H9 (cell line): ENCODE measurements at regions not wholly inside any gene's neighbourhood (a gene's known extent, or its start where the extent isn't known, plus 50 kb on each side); places are given as distances from the start of the nearest gene placed in this dataset.

Experiments used
- DNase-seq: peaks from one replicate; pipeline ENCODE4 v3.0.0-alpha.2; 2017
- H2AFZ ChIP-seq: one replicate; pipeline ENCODE4 v1.6.1; 2013; ENCODE audit warnings: mild to moderate bottlenecking, low read length, control low read depth, moderate library complexity
- H2AK5ac ChIP-seq: 2 replicates; pipeline ENCODE4 v1.6.1; 2013; ENCODE audit warnings: low read length, control low read depth, mixed read lengths; ENCODE audit not compliant: insufficient read length
- H2BK120ac ChIP-seq: one replicate; pipeline ENCODE4 v1.6.1; 2013; ENCODE audit warnings: low read depth, mild to moderate bottlenecking, low read length, control low read depth, inconsistent platforms; ENCODE audit not compliant: poor library complexity, severe bottlenecking
- H2BK12ac ChIP-seq: 2 replicates; pipeline ENCODE4 v1.6.1; 2013; ENCODE audit warnings: low read length, control low read depth, mixed read lengths, low read depth; ENCODE audit not compliant: insufficient read length
- H2BK15ac ChIP-seq: 2 replicates; pipeline ENCODE4 v1.6.1; 2013; ENCODE audit warnings: low read depth, low read length, control low read depth
- H2BK20ac ChIP-seq: one replicate; pipeline ENCODE4 v1.6.1; 2013; ENCODE audit warnings: low read depth, mild to moderate bottlenecking, low read length, control low read depth, inconsistent platforms; ENCODE audit not compliant: poor library complexity, severe bottlenecking
- H2BK5ac ChIP-seq: 2 replicates; pipeline ENCODE4 v1.6.1; 2013; ENCODE audit warnings: low read length, control low read depth, mixed read lengths; ENCODE audit not compliant: insufficient read length
- H3K14ac ChIP-seq: 2 replicates; pipeline ENCODE4 v1.6.1; 2013; ENCODE audit warnings: low read length, control low read depth; ENCODE audit not compliant: insufficient read depth
- H3K18ac ChIP-seq: 2 replicates; pipeline ENCODE4 v1.6.1; 2013; ENCODE audit warnings: low read depth, mild to moderate bottlenecking, mixed read lengths, low read length, control low read depth; ENCODE audit not compliant: insufficient read length
- H3K23ac ChIP-seq: 2 replicates; pipeline ENCODE4 v1.6.1; 2013; ENCODE audit warnings: low read length, control low read depth, mixed read lengths, low read depth; ENCODE audit not compliant: insufficient read length
- H3K23me2 ChIP-seq: 2 replicates; pipeline ENCODE4 v1.6.1; 2013; ENCODE audit warnings: low read depth, mild to moderate bottlenecking, mixed read lengths, low read length, control low read depth; ENCODE audit not compliant: insufficient read length, poor library complexity, severe bottlenecking
- H3K27ac ChIP-seq: 2 replicates; pipeline ENCODE4 v1.5.1; 2013; ENCODE audit warnings: low read length, control low read depth, mixed read lengths, low read depth; ENCODE audit not compliant: insufficient read length
- H3K27me3 ChIP-seq: 2 replicates; pipeline ENCODE4 v1.6.1; 2013; ENCODE audit warnings: low read length, control low read depth, inconsistent platforms; ENCODE audit not compliant: insufficient read depth
- H3K4ac ChIP-seq: 2 replicates; pipeline ENCODE4 v1.6.1; 2013; ENCODE audit warnings: low read depth, mild to moderate bottlenecking, control low read depth, inconsistent platforms, low read length, moderate library complexity
- H3K4me1 ChIP-seq: 2 replicates; pipeline ENCODE4 v1.6.1; 2013; ENCODE audit warnings: low read length, control low read depth, inconsistent platforms; ENCODE audit not compliant: insufficient read depth
- H3K4me2 ChIP-seq: 2 replicates; pipeline ENCODE4 v1.6.1; 2013; ENCODE audit warnings: low read length, control low read depth, mixed read lengths; ENCODE audit not compliant: insufficient read length, insufficient read depth
- H3K56ac ChIP-seq: 2 replicates; pipeline ENCODE4 v1.6.1; 2013; ENCODE audit warnings: low read depth, mild to moderate bottlenecking, mixed read lengths, low read length, control low read depth; ENCODE audit not compliant: insufficient read length
- H3K79me1 ChIP-seq: 2 replicates; pipeline ENCODE4 v1.6.1; 2013; ENCODE audit warnings: low read depth, mild to moderate bottlenecking, moderate library complexity, low read length, control low read depth, inconsistent platforms; ENCODE audit not compliant: insufficient read depth, poor library complexity, severe bottlenecking
- H3K79me2 ChIP-seq: 2 replicates; pipeline ENCODE4 v1.6.1; 2013; ENCODE audit warnings: low read length, control low read depth, inconsistent platforms; ENCODE audit not compliant: insufficient read depth
- H3K9ac ChIP-seq: 2 replicates; pipeline ENCODE4 v1.6.1; 2013; ENCODE audit warnings: low read length, control low read depth, mixed read lengths; ENCODE audit not compliant: insufficient read length; ENCODE audit errors: extremely low read depth
- H3K9me3 ChIP-seq: one replicate; pipeline ENCODE4 v1.6.1; 2013; ENCODE audit warnings: low read depth, low read length, inconsistent platforms; ENCODE audit not compliant: control insufficient read depth
- H3T11ph ChIP-seq: one replicate; pipeline ENCODE4 v1.6.1; 2013; ENCODE audit warnings: mild to moderate bottlenecking, low read length, control low read depth, inconsistent platforms
- H4K20me1 ChIP-seq: one replicate; pipeline ENCODE4 v1.6.1; 2013; ENCODE audit not compliant: control insufficient read depth, insufficient read length, insufficient read depth
- H4K5ac ChIP-seq: 2 replicates; pipeline ENCODE4 v1.6.1; 2013; ENCODE audit warnings: low read depth, mild to moderate bottlenecking, mixed read lengths, low read length, control low read depth; ENCODE audit not compliant: insufficient read length
- H4K8ac ChIP-seq: replicated peaks from 2 replicates; pipeline ENCODE4 v1.6.1; 2013; ENCODE audit warnings: low read length, control low read depth, mixed read lengths, low read depth; ENCODE audit not compliant: insufficient read length
- H4K91ac ChIP-seq: 2 replicates; pipeline ENCODE4 v1.6.1; 2013; ENCODE audit warnings: low read depth, mild to moderate bottlenecking, moderate library complexity, mixed read lengths, low read length, control low read depth; ENCODE audit not compliant: insufficient read length
- H3K27ac Mint-ChIP-seq, 3 experiments: 2 replicates in 2 of 3; 3 replicates in 1 of 3; pipeline ENCODE4 v1.8.0; 2020 to 2021; ENCODE audit warnings: mixed read lengths in 3 of 3, mild to moderate bottlenecking in 1 of 3, moderate library complexity in 1 of 3
- H3K27me3 Mint-ChIP-seq: 2 replicates; pipeline ENCODE4 v1.8.0; 2021; ENCODE audit warnings: low read depth, mild to moderate bottlenecking, moderate library complexity, mixed read lengths
- H3K36me3 Mint-ChIP-seq, 3 experiments: 2 replicates in 2 of 3; 3 replicates in 1 of 3; pipeline ENCODE4 v1.8.0; 2020 to 2021; ENCODE audit warnings: low read depth in 3 of 3, mixed read lengths in 3 of 3; ENCODE audit not compliant: insufficient read depth in 1 of 3
- H3K4me1 Mint-ChIP-seq, 2 experiments: 2 replicates each; pipeline ENCODE4 v1.8.0; 2020; ENCODE audit warnings: mixed read lengths in 2 of 2
- H3K4me3 Mint-ChIP-seq, 2 experiments: 2 replicates in 1 of 2; 3 replicates in 1 of 2; pipeline ENCODE4 v1.8.0; 2020 to 2021; ENCODE audit warnings: mild to moderate bottlenecking in 2 of 2, mixed read lengths in 2 of 2, moderate library complexity in 1 of 2
- H3K9me3 Mint-ChIP-seq, 2 experiments: 2 replicates in 1 of 2; 3 replicates in 1 of 2; pipeline ENCODE4 v1.8.0; 2020; ENCODE audit warnings: mild to moderate bottlenecking in 2 of 2, mixed read lengths in 2 of 2, moderate library complexity in 1 of 2
- WGBS: extraction: QIAGEN DNeasy Blood & Tissue Kit; methylation state at CpG from one replicate; pipeline ENCODE4 v1.1.7; 2013; ENCODE audit warnings: missing lambda C conversion rate, low lambda C conversion rate, mixed read lengths; ENCODE audit not compliant: insufficient read length; ENCODE audit errors: extremely low coverage; 5-methylcytosine and 5-hydroxymethylcytosine counted together
- TF ChIP-seq, protein P1 (sequence below): fragments of 200-600 bp; sonication (generic); conservative IDR thresholded peaks from 3 replicates; pipeline ENCODE4 v1.8.0; 2021; ENCODE audit warnings: antibody characterized with exemption, mild to moderate bottlenecking

- Mint-ChIP-seq H3K9me3 (peaks cover 7 to 9% of the 10 kb centered on the region in 2 experiments; a peak in 2 of 5 replicates), H3K27ac (no peak overlapping the region; a peak in 1 of 7 replicates), H3K36me3 (peaks cover 0 to 10% (median 0%) of the 10 kb centered on the region in 3 experiments; a peak in 3 of 7 replicates), H3K4me1 (peaks cover 13 to 25% of the 10 kb centered on the region in 2 experiments), H3K4me3 (no peak overlapping the region), H3K27me3 (peaks cover 2% of the 10 kb centered on the region; the same call in 1 of the 2 replicates)
- Histone ChIP-seq H3K23ac (no peak overlapping the region), H3K27ac (no peak overlapping the region), H4K20me1 (no peaks in the 10 kb centered on the region), H3K79me2 (no peaks in the 10 kb centered on the region), H3K79me1 (no peaks in the 10 kb centered on the region), H2BK12ac (no peak overlapping the region), H3K56ac (no peak overlapping the region), H3K27me3 (no peaks in the 10 kb centered on the region), H2AK5ac (no peak overlapping the region), H4K5ac (no peak overlapping the region), H2BK15ac (no peak overlapping the region), H3K14ac (no peak overlapping the region), H3K4me2 (no peak overlapping the region), H2BK20ac (no peak overlapping the region), H3K4ac (no peak overlapping the region), H4K8ac (no peak overlapping the region), H3K9ac (no peak overlapping the region), H2AFZ (no peak overlapping the region), H3K23me2 (no peaks in the 10 kb centered on the region), H2BK5ac (no peak overlapping the region), H2BK120ac (no peak overlapping the region), H4K91ac (no peak overlapping the region), H3T11ph (no peak overlapping the region), H3K18ac (no peak overlapping the region), H3K9me3 (no peaks in the 10 kb centered on the region), H3K4me1 (no peaks in the 10 kb centered on the region; the same call in 1 of the 2 replicates)
- DNase-seq = no peak
- WGBS = no CpG with 5 or more reads among the region's 3 CpGs
- TF ChIP-seq, protein P1, sequence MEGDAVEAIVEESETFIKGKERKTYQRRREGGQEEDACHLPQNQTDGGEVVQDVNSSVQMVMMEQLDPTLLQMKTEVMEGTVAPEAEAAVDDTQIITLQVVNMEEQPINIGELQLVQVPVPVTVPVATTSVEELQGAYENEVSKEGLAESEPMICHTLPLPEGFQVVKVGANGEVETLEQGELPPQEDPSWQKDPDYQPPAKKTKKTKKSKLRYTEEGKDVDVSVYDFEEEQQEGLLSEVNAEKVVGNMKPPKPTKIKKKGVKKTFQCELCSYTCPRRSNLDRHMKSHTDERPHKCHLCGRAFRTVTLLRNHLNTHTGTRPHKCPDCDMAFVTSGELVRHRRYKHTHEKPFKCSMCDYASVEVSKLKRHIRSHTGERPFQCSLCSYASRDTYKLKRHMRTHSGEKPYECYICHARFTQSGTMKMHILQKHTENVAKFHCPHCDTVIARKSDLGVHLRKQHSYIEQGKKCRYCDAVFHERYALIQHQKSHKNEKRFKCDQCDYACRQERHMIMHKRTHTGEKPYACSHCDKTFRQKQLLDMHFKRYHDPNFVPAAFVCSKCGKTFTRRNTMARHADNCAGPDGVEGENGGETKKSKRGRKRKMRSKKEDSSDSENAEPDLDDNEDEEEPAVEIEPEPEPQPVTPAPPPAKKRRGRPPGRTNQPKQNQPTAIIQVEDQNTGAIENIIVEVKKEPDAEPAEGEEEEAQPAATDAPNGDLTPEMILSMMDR = no peak
Observed at GRCh38 chr7:3245721-3246120, 55.3 kb upstream of the SDK1 start.
